Astrocyte of the spinal cord (primary cell): ENCODE measurements at regions not wholly inside any gene's neighbourhood (a gene's known extent, or its start where the extent isn't known, plus 50 kb on each side); places are given as distances from the start of the nearest gene placed in this dataset.

Experiments
- DNase-seq: peaks from one replicate; pipeline ENCODE4 v3.0.0; 2011; ENCODE audit warnings: low read depth, low spot score
- H3K4me3 ChIP-seq: 2 replicates; pipeline ENCODE4 v1.5.1; 2011; ENCODE audit warnings: low read depth, mild to moderate bottlenecking, low read length, moderate library complexity
- in situ Hi-C: cut with HindIII; loops from 2 replicates; pipeline ENCODE4 v1.10.0; 2017; ENCODE audit warnings: low sequenced_read_pairs
- TF ChIP-seq, protein P1 (sequence below): IDR thresholded peaks from 2 replicates; pipeline ENCODE4 v1.5.1; 2012; ENCODE audit warnings: low read depth, mild to moderate bottlenecking, low read length, inconsistent platforms

DNA sequence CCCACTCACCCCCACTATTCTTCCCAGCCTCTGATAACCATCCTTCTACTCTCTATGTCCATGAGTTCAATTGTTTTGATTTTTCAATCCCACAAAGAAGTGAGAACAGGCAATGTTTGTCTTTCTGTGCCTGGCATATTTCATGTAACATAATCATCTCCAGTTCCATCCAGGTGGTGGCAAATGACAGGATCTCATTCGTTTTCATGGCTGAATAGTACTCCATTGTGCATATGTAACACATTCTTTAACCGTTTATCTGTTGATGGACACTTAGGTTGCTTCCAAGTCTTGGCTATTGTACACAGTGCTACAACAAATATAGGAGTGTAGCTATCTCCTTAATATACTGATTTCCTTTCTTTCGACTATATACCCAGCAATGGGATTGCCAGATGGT, 169.3 kb upstream of the NFIA start:
- in situ Hi-C loops, result no loop called here
- TF ChIP-seq, protein P1, sequence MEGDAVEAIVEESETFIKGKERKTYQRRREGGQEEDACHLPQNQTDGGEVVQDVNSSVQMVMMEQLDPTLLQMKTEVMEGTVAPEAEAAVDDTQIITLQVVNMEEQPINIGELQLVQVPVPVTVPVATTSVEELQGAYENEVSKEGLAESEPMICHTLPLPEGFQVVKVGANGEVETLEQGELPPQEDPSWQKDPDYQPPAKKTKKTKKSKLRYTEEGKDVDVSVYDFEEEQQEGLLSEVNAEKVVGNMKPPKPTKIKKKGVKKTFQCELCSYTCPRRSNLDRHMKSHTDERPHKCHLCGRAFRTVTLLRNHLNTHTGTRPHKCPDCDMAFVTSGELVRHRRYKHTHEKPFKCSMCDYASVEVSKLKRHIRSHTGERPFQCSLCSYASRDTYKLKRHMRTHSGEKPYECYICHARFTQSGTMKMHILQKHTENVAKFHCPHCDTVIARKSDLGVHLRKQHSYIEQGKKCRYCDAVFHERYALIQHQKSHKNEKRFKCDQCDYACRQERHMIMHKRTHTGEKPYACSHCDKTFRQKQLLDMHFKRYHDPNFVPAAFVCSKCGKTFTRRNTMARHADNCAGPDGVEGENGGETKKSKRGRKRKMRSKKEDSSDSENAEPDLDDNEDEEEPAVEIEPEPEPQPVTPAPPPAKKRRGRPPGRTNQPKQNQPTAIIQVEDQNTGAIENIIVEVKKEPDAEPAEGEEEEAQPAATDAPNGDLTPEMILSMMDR, result no peak
- H3K4me3 ChIP-seq, result no peak overlapping the region
- DNase-seq, result no peak

DNA sequence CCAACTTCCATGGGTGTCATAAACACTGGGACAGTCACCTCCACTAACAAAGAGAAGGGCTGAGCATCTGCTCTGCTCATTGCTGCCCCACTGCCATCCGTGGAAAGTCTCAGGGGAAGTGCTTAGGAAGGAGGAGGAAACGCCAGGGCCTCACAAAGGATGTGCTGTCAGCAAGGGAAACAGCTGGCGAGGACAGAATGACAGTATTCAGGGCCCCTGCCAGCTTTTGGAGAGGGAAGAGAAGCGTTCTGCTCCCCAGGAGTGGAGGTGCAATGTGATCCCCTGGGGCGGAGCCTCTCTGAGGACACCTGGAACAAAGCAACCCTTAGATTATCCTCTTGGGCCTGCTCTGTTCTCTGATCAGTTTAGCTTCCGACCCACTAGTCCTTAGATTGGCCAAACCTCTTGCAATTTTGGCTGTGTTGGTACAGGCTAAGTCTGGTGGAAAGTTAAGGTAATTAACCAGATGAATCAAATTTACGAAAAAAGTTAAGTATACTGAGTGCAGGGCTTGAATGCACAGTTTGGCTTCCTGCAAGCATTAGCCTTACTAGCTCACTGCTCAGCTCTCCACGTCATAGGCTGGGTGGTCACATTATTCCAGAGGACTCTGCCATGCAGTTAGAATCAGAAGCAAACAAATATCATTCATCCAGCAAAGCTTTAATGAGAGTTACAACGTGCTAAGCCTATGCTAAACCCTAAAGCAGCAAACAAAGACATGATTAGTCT, 170.2 kb upstream of the NFIA start:
- TF ChIP-seq, protein P1, result no peak
- DNase-seq, result no peak
- in situ Hi-C loops, result no loop called here
- no peak overlapping the region for H3K4me3 ChIP-seq

DNA sequence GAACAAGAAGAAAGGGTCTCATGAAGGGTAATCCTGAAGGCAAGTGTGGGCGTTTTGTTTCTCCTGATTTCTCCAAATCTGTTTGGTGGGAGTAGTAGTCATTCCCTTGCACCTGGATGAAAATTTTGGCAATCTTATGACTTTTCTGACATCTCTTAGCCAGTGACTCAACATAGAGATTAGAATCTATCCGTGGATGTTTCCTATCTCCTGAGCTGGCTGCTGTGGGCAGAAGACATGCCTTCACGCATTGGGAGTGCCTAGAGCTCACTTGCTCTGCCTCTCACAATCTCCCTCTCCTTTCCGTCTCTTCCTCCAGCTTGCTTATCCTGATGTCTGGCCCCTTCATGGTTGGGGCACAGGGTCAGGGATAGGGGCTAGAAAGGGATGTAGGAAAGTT, 174.2 kb upstream of the NFIA start:
- TF ChIP-seq, protein P1, result no peak
- DNase-seq, result no peak
- no peak overlapping the region for H3K4me3 ChIP-seq
- in situ Hi-C loops, result no loop called here

DNA sequence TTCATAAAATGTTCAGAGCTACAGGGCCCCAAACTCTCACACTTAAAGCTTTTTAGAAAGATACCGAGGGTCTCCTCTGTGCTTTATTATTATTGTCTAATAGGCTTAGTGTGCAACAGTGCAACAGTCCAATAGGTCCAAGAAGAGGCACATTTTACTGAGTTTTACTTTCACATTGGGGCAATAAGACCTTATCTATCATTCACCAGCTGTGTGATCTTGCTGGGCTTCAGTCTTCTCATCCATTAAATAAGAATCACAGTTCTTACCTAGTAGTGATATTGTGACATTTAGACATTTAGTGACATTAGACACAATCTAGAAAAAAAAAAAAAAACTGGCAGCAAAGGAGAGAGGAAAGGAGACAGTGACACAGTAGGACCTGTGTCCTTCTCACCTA, 175.8 kb upstream of the NFIA start:
- TF ChIP-seq, protein P1, result no peak
- no peak for DNase-seq
- no peak overlapping the region for H3K4me3 ChIP-seq
- in situ Hi-C loops, result no loop called here

DNA sequence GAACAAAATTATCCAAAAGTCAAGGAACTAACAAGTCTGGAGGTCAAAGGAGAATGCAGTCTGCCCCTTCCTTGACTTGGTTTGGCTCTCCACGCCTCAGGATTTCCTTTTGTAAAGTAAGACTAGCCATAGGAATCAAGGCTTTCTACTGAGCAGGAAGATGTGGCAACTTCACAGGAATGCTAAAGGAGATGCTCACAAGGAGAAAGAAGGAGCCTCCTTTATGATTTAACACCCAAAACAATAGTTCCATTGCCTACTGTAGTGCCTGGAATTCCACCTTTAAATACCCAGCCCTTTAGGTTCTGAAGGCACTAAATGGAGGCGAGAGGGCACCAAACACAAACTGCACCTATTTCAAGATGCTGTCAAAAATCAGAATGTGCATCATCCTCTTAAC, 176.3 kb upstream of the NFIA start:
- TF ChIP-seq, protein P1, result no peak
- no peak for DNase-seq
- in situ Hi-C loops, result no loop called here
- H3K4me3 ChIP-seq, result no peak overlapping the region

DNA sequence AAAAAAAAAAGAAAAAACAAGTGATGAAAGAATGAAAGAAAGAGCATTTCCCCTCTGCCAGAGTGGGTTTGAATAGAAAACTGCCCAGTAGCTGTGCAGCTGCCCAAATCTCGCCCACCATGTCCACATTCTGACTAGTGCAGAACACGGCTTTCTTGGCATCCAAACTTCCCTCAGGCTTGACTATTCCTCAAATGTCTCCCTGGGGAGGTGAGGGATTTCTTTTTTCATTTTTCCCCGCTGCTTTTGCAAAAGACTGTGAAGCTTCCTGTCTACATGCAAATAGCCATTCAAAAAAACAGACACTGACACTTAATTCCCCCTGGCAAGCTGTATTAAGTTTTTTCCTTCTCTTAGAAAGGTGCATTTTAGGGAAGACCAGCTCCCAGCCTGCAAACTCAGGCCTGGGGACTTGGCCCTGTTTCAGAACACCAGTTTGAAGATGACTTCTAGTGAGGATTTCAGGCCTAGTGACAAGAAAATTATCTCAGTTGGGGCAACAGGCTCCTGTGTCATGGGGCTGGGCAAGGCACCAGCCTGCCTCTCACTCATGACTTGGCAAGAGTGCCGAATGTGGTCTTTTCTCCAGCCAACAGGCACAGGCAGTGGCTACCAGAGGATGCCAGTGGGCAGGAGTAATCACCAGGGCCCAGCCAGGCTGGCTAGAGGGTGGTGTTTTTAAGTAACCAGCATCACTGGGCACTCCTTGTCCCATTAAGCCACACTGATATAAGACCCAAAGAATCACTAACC, 178.1 kb upstream of the NFIA start:
- DNase-seq, result peak; percentile 57
- TF ChIP-seq, protein P1, result no peak

More for the DNA sequence above, 178.1 kb upstream of the NFIA start:
- no peak overlapping the region for H3K4me3 ChIP-seq
- in situ Hi-C loops, result no loop called here
